Fibroblast of the aortic adventitia (primary cell): ENCODE measurements at regions not wholly inside any gene's neighbourhood (a gene's known extent, or its start where the extent isn't known, plus 50 kb on each side); places are given as distances from the start of the nearest gene placed in this dataset.

Experiments
- DNase-seq: peaks from one replicate; pipeline ENCODE4 v3.0.0-alpha.2; 2010; ENCODE audit warnings: low read depth
- H3K4me3 ChIP-seq: 2 replicates; pipeline ENCODE4 v1.5.1; 2011; ENCODE audit warnings: low read depth, mild to moderate bottlenecking, control low read depth, low read length, moderate library complexity
- CTCF ChIP-seq: IDR thresholded peaks from 2 replicates; pipeline ENCODE4 v1.5.1; 2011; ENCODE audit warnings: mild to moderate bottlenecking, low read length, control low read depth, inconsistent platforms; ENCODE audit not compliant: insufficient read depth

- H3K4me3 ChIP-seq: no peak overlapping the region
- TF ChIP-seq CTCF: no peak
These were observed 337.5 kb upstream of the CASK start for GRCh38 chrX:42260854-42261253.

GRCh38 chrX:42248226-42248625, 324.9 kb upstream of the CASK start:
- no peak overlapping the region for H3K4me3 ChIP-seq
- DNase-seq: no peak
- no peak for TF ChIP-seq CTCF

More at GRCh38 chrX:42260854-42261253, 337.5 kb upstream of the CASK start:
- DNase-seq: no peak

GRCh38 chrX:42247241-42247640, 323.9 kb upstream of the CASK start:
- peak; percentile 1 for DNase-seq
- H3K4me3 ChIP-seq: no peak overlapping the region
- no peak for TF ChIP-seq CTCF

GRCh38 chrX:42246814-42247213, 323.5 kb upstream of the CASK start:
- TF ChIP-seq CTCF: no peak
- no peak overlapping the region for H3K4me3 ChIP-seq
- peak; percentile 2 for DNase-seq

- DNase-seq: no peak
- no peak for TF ChIP-seq CTCF
- H3K4me3 ChIP-seq: no peak overlapping the region
These were observed 318.6 kb upstream of the CASK start for GRCh38 chrX:42242004-42242403.

GRCh38 chrX:42241421-42241820, 318.1 kb upstream of the CASK start:
- no peak for TF ChIP-seq CTCF
- H3K4me3 ChIP-seq: no peak overlapping the region
- DNase-seq: no peak

GRCh38 chrX:42237956-42238355, 314.6 kb upstream of the CASK start:
- TF ChIP-seq CTCF: no peak

More at GRCh38 chrX:42237956-42238355, 314.6 kb upstream of the CASK start:
- DNase-seq: no peak
- H3K4me3 ChIP-seq: no peak overlapping the region
